Endodermal cell (in vitro differentiated cells): ENCODE measurements at regions not wholly inside any gene's neighbourhood (a gene's known extent, or its start where the extent isn't known, plus 50 kb on each side); places are given as distances from the start of the nearest gene placed in this dataset.

Source experiments
- DNase-seq: peaks from one replicate; pipeline ENCODE4 v3.0.0-alpha.2; 2017
- H3K27ac ChIP-seq: 2 replicates; pipeline ENCODE4 v1.5.1; 2013; ENCODE audit warnings: mild to moderate bottlenecking, low read depth, low read length, moderate library complexity
- H3K27me3 ChIP-seq: 2 replicates; pipeline ENCODE4 v1.6.1; 2013; ENCODE audit warnings: mild to moderate bottlenecking, low read length, moderate library complexity; ENCODE audit not compliant: insufficient read depth, control insufficient read depth, poor library complexity, severe bottlenecking
- H3K36me3 ChIP-seq: 2 replicates; pipeline ENCODE4 v1.7.0; 2013; ENCODE audit warnings: mild to moderate bottlenecking, low read length, moderate library complexity; ENCODE audit not compliant: control insufficient read depth, insufficient read depth
- H3K4me1 ChIP-seq: one replicate; pipeline ENCODE4 v1.7.0; 2013; ENCODE audit warnings: low read length; ENCODE audit not compliant: control insufficient read depth, insufficient read depth
- H3K4me3 ChIP-seq: 2 replicates; pipeline ENCODE4 v1.5.1; 2013; ENCODE audit warnings: mild to moderate bottlenecking, low read length, moderate library complexity
- H3K9ac ChIP-seq: 2 replicates; pipeline ENCODE4 v1.6.1; 2013; ENCODE audit warnings: mild to moderate bottlenecking, low read length, moderate library complexity; ENCODE audit not compliant: poor library complexity, severe bottlenecking; ENCODE audit errors: extremely low read depth
- H3K9me3 ChIP-seq: 2 replicates; pipeline ENCODE4 v1.6.1; 2013; ENCODE audit warnings: mild to moderate bottlenecking, low read length, moderate library complexity; ENCODE audit not compliant: control insufficient read depth
- H3K27ac Mint-ChIP-seq: 2 replicates; pipeline ENCODE4 v1.8.0; 2020; ENCODE audit warnings: mixed read lengths
- H3K27me3 Mint-ChIP-seq: 2 replicates; pipeline ENCODE4 v1.8.0; 2021; ENCODE audit warnings: mild to moderate bottlenecking, mixed read lengths; ENCODE audit not compliant: insufficient read depth
- H3K36me3 Mint-ChIP-seq: 2 replicates; pipeline ENCODE4 v1.8.0; 2020; ENCODE audit warnings: low read depth, mixed read lengths
- H3K4me1 Mint-ChIP-seq: 2 replicates; pipeline ENCODE4 v1.8.0; 2020; ENCODE audit warnings: mixed read lengths
- H3K4me3 Mint-ChIP-seq: 2 replicates; pipeline ENCODE4 v1.8.0; 2020; ENCODE audit warnings: mild to moderate bottlenecking, moderate library complexity, mixed read lengths
- H3K9me3 Mint-ChIP-seq: 2 replicates; pipeline ENCODE4 v1.8.0; 2020; ENCODE audit warnings: mild to moderate bottlenecking, mixed read lengths
- WGBS, 2 experiments: methylation state at CpG; one replicate each; pipeline versions ENCODE4 v1.1.5 to v1.1.7; 2013; ENCODE audit warnings: missing lambda C conversion rate in 2 of 2, mixed read lengths in 1 of 2; ENCODE audit not compliant: insufficient coverage in 1 of 2, insufficient read length in 1 of 2; 5-methylcytosine and 5-hydroxymethylcytosine counted together
- TF ChIP-seq, protein P1 (sequence below): fragments of 200-600 bp; sonication (generic); conservative IDR thresholded peaks from 2 replicates; pipeline ENCODE4 v1.5.0; 2021; ENCODE audit warnings: antibody characterized with exemption, mild to moderate bottlenecking

- WGBS, 2 experiments: 79 to 88% methylated on average over 8 to 13 of the region's 13 CpGs
- no peak overlapping the region for H3K27ac Mint-ChIP-seq
- Histone ChIP-seq H3K27me3 (no peaks in the 10 kb centered on the region), H3K9ac (no peak overlapping the region), H3K4me3 (no peak overlapping the region), H3K9me3 (peaks cover 75% of the 10 kb centered on the region), H3K4me1 (no peaks in the 10 kb centered on the region), H3K27ac (no peak overlapping the region), H3K36me3 (no peaks in the 10 kb centered on the region)
- H3K4me3 Mint-ChIP-seq: no peak overlapping the region
- no peaks in the 10 kb centered on the region for H3K36me3 Mint-ChIP-seq
- DNase-seq: no peak
- no peaks in the 10 kb centered on the region for H3K4me1 Mint-ChIP-seq
- TF ChIP-seq, protein P1, sequence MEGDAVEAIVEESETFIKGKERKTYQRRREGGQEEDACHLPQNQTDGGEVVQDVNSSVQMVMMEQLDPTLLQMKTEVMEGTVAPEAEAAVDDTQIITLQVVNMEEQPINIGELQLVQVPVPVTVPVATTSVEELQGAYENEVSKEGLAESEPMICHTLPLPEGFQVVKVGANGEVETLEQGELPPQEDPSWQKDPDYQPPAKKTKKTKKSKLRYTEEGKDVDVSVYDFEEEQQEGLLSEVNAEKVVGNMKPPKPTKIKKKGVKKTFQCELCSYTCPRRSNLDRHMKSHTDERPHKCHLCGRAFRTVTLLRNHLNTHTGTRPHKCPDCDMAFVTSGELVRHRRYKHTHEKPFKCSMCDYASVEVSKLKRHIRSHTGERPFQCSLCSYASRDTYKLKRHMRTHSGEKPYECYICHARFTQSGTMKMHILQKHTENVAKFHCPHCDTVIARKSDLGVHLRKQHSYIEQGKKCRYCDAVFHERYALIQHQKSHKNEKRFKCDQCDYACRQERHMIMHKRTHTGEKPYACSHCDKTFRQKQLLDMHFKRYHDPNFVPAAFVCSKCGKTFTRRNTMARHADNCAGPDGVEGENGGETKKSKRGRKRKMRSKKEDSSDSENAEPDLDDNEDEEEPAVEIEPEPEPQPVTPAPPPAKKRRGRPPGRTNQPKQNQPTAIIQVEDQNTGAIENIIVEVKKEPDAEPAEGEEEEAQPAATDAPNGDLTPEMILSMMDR: no peak
- peaks cover 98% of the 10 kb centered on the region for H3K9me3 Mint-ChIP-seq
- no peaks in the 10 kb centered on the region for H3K27me3 Mint-ChIP-seq
These were observed 145.6 kb downstream of the ZNF248 start for GRCh38 chr10:37711617-37712488.

GRCh38 chr10:37710831-37711616 lies 146.4 kb downstream of the ZNF248 start:
- Histone ChIP-seq H3K4me3 (no peak overlapping the region), H3K9ac (no peak overlapping the region), H3K4me1 (no peaks in the 10 kb centered on the region), H3K27me3 (no peaks in the 10 kb centered on the region), H3K36me3 (no peaks in the 10 kb centered on the region), H3K9me3 (peaks cover 78% of the 10 kb centered on the region), H3K27ac (no peak overlapping the region)
- Mint-ChIP-seq H3K27me3 (no peaks in the 10 kb centered on the region), H3K27ac (no peak overlapping the region), H3K36me3 (no peaks in the 10 kb centered on the region), H3K4me3 (no peak overlapping the region), H3K9me3 (peaks cover 98% of the 10 kb centered on the region), H3K4me1 (no peaks in the 10 kb centered on the region)
- TF ChIP-seq, protein P1: no peak
- 57 to 80% methylated on average over 1 to 7 of the region's 7 CpGs for WGBS, 2 experiments
- no peak for DNase-seq

- Histone ChIP-seq H3K9ac (no peak overlapping the region), H3K36me3 (no peaks in the 10 kb centered on the region), H3K9me3 (peaks cover 50% of the 10 kb centered on the region), H3K4me3 (no peak overlapping the region), H3K27me3 (no peaks in the 10 kb centered on the region), H3K4me1 (no peaks in the 10 kb centered on the region), H3K27ac (no peak overlapping the region)
- Mint-ChIP-seq H3K27me3 (no peaks in the 10 kb centered on the region), H3K27ac (no peak overlapping the region), H3K4me3 (no peak overlapping the region), H3K4me1 (no peaks in the 10 kb centered on the region), H3K36me3 (no peaks in the 10 kb centered on the region), H3K9me3 (peaks cover 96% of the 10 kb centered on the region)
- no peak for DNase-seq
- 59 to 80% methylated on average over 1 to 2 of the region's 2 CpGs for WGBS, 2 experiments
- TF ChIP-seq, protein P1: no peak
These were observed 149.4 kb downstream of the ZNF248 start for GRCh38 chr10:37707829-37708578.
